Transverse colon (tissue), 4 donors: ENCODE measurements at regions not wholly inside any gene's neighbourhood (a gene's known extent, or its start where the extent isn't known, plus 50 kb on each side); places are given as distances from the start of the nearest gene placed in this dataset.

Experiments used
- DNase-seq: peaks from one replicate; pipeline ENCODE4 v3.0.0-alpha.2; 2019
- H3K27ac ChIP-seq, 4 donors: fragments of 200-600 bp; sonication (generic); 2 replicates each; pipeline ENCODE4 v1.5.1; 2016 to 2018; ENCODE audit warnings: inconsistent platforms in 4 of 4
- H3K27me3 ChIP-seq: fragments of 200-600 bp; sonication (generic); 2 replicates; pipeline ENCODE4 v1.5.1; 2017; ENCODE audit warnings: inconsistent platforms
- H3K36me3 ChIP-seq, 4 donors: fragments of 200-600 bp; sonication (generic); 2 replicates each; pipeline ENCODE4 v1.5.1; 2017 to 2019; ENCODE audit warnings: inconsistent platforms in 4 of 4
- H3K4me1 ChIP-seq, 4 donors: fragments of 200-600 bp; sonication (generic); 2 replicates each; pipeline ENCODE4 v1.5.1; 2017 to 2020; ENCODE audit warnings: inconsistent platforms in 4 of 4
- H3K4me3 ChIP-seq, 4 donors: fragments of 200-600 bp; sonication (generic); 1 replicate in 1 of 4; 2 replicates in 3 of 4; pipeline versions ENCODE4 v1.5.1 to v1.6.1; 2017 to 2019; ENCODE audit warnings: inconsistent platforms in 4 of 4
- H3K9me3 ChIP-seq, 2 donors: fragments of 200-600 bp; sonication (generic); 2 replicates each; pipeline ENCODE4 v1.5.1; 2017 to 2019; ENCODE audit warnings: inconsistent platforms in 2 of 2
- EP300 ChIP-seq: sonication (generic); formaldehyde crosslinking; IDR thresholded peaks from one replicate; pipeline ENCODE4 v1.6.1; 2017; ENCODE audit warnings: antibody characterized with exemption, low read depth
- POLR2A ChIP-seq: fragments of 450-650 bp; IDR thresholded peaks from one replicate; pipeline ENCODE4 v1.6.1; 2016; ENCODE audit warnings: antibody characterized with exemption, mild to moderate bottlenecking, moderate library complexity
- POLR2AphosphoS5 ChIP-seq, 3 donors: sonication (generic); formaldehyde crosslinking; IDR thresholded peaks; one replicate each; pipeline ENCODE4 v1.6.1; 2016; ENCODE audit warnings: antibody characterized with exemption in 3 of 3
- WGBS, 2 donors: methylation state at CpG; one replicate each; pipeline ENCODE4 v1.1.5; 2018; ENCODE audit warnings: low coverage in 1 of 2; 5-methylcytosine and 5-hydroxymethylcytosine counted together
- in situ Hi-C, 4 donors: fragments of 200-750 bp; cut with MboI; loops; one replicate each; pipeline versions ENCODE4 v1.15.0 to v1.15.1; 2017; ENCODE audit warnings: low sequenced_read_pairs in 3 of 4, low pct_ligation_motif_present in 1 of 4, low pct_unique_long_range_greater_than_20kb in 1 of 4
- intact Hi-C: fragments of 100-400 bp; cut with DNase I; formaldehyde crosslinking; loops from one replicate; pipeline ENCODE4 v1.15.1; 2023; ENCODE audit warnings: low total_unique reads
- TF ChIP-seq, protein P1 (sequence below), 5 experiments: fragments of 200-600 bp in 3 of 5; fragments of 450-650 bp in 2 of 5; sonication (generic) in 3 of 5; IDR thresholded peaks; 1 replicate in 2 of 5; 2 replicates in 3 of 5; pipeline ENCODE4 v1.5.1; 2016 to 2017; ENCODE audit warnings: antibody characterized with exemption in 5 of 5, inconsistent platforms in 3 of 5, mild to moderate bottlenecking in 2 of 5, moderate library complexity in 1 of 5

DNA sequence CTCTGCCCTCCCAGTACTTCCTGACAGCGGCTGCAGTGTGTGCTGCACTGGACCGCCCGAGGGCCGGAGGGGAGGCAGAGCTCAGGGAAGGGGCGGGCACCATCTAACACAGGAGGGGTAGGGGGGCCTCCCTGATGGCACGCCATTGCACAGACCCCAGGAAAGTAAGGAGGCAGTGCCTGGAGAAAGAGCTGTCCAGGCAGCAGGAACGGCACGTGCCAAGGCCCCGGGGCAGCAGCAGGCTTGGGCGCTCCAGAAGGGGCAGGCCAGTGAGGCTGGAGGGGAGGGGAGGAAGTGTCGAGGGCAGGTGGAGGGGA, 110.7 kb downstream of the CRYAA start:
- in situ Hi-C loops (no loop called here), intact Hi-C loops (no loop called here)
- H3K9me3 ChIP-seq = no peaks in the 10 kb centered on the region
- H3K4me3 ChIP-seq = no peak overlapping the region
- no peak overlapping the region for H3K27ac ChIP-seq
- H3K27me3 ChIP-seq = peaks cover 11% of the 10 kb centered on the region
- WGBS, 2 donors = 90 to 92% methylated on average over 2 to 6 of the region's 11 CpGs
- no peaks in the 10 kb centered on the region for H3K36me3 ChIP-seq
- H3K4me1 ChIP-seq = peaks cover 3 to 12% (median 9%) of the 10 kb centered on the region in 4 donors
- DNase-seq = no peak
- TF ChIP-seq POLR2A = no peak
- TF ChIP-seq, protein P1, sequence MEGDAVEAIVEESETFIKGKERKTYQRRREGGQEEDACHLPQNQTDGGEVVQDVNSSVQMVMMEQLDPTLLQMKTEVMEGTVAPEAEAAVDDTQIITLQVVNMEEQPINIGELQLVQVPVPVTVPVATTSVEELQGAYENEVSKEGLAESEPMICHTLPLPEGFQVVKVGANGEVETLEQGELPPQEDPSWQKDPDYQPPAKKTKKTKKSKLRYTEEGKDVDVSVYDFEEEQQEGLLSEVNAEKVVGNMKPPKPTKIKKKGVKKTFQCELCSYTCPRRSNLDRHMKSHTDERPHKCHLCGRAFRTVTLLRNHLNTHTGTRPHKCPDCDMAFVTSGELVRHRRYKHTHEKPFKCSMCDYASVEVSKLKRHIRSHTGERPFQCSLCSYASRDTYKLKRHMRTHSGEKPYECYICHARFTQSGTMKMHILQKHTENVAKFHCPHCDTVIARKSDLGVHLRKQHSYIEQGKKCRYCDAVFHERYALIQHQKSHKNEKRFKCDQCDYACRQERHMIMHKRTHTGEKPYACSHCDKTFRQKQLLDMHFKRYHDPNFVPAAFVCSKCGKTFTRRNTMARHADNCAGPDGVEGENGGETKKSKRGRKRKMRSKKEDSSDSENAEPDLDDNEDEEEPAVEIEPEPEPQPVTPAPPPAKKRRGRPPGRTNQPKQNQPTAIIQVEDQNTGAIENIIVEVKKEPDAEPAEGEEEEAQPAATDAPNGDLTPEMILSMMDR (IDR thresholded peaks at IDR 0.05) = no peak
- TF ChIP-seq POLR2AphosphoS5 (IDR thresholded peaks at IDR 0.05) = no peak
- TF ChIP-seq EP300 = no peak

DNA sequence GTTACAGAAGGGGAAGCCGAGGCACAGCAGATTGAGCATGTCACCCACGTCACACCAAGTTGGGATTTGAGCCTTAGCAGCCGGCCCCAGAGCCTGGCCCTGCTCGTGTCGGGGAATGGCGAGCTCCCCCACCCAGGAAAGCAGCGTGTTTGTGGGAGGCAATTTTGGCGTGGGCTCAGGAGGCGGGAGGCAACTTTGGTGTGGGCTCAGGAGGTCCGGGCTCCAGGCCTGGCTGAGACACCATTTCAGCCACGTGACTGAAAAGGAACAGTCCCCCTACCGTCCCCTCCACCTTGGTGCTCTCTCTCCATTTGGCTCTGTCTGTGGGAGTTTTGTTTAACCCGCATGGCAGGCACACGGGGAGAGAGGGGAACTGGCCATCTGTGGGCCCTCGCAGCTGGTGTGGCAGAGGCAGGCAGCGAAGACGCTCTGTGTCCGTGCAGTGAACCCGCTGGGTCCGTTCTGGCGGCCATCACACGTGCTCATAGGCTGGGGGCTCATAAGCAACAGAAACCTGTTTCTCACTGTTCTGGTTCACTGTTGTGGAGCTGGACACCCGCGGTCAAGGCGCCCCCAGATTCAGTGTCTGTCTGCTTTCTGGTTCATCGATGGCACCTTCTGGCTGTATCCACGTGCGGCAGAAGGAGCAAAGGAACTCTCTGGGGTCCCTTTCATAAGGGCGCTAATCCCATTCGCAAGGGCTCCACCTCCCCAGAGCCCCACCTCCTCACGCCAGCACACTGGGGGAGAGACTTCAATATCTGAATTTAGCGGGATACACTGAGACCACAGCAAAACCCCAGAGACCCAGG, 110.2 kb downstream of the CRYAA start:
- peaks cover 16% of the 10 kb centered on the region for H3K27me3 ChIP-seq
- H3K27ac ChIP-seq = no peak overlapping the region
- H3K36me3 ChIP-seq = no peaks in the 10 kb centered on the region
- H3K4me1 ChIP-seq = peaks cover 3 to 12% (median 9%) of the 10 kb centered on the region in 4 donors
- 77 to 84% methylated on average over 6 to 32 of the region's 32 CpGs for WGBS, 2 donors
- TF ChIP-seq POLR2AphosphoS5 (IDR thresholded peaks at IDR 0.05) = no peak
- no peak for TF ChIP-seq POLR2A
- TF ChIP-seq, protein P1 (IDR thresholded peaks at IDR 0.05) = no peak
- no peak for TF ChIP-seq EP300
- no peaks in the 10 kb centered on the region for H3K9me3 ChIP-seq
- in situ Hi-C loops (no loop called here), intact Hi-C loops (no loop called here)
- DNase-seq = no peak
- no peak overlapping the region for H3K4me3 ChIP-seq

GRCh38 chr21:43278359-43278758, 109.6 kb downstream of the CRYAA start:
- no peak for DNase-seq
- Histone ChIP-seq H3K36me3 (no peaks in the 10 kb centered on the region), H3K27me3 (peaks cover 22% of the 10 kb centered on the region), H3K9me3 (no peaks in the 10 kb centered on the region), H3K4me1 (peaks cover 3 to 12% (median 9%) of the 10 kb centered on the region in 4 donors), H3K4me3 (no peak overlapping the region), H3K27ac (no peak overlapping the region)
- intact Hi-C loops (no loop called here), in situ Hi-C loops (no loop called here)
- 43% methylated on average over 7 of the region's 12 CpGs; no CpG with 5 or more reads in 1 of the 2 donors for WGBS, 2 donors
- no peak for TF ChIP-seq POLR2A

- H3K36me3 ChIP-seq = no peaks in the 10 kb centered on the region
- in situ Hi-C loops = no loop called here
- H3K4me1 ChIP-seq = peaks cover 3 to 12% (median 9%) of the 10 kb centered on the region in 4 donors
- peaks cover 26% of the 10 kb centered on the region for H3K27me3 ChIP-seq
- intact Hi-C loops = no loop called here
- DNase-seq = no peak
- H3K4me3 ChIP-seq = no peak overlapping the region
- H3K9me3 ChIP-seq = no peaks in the 10 kb centered on the region
- TF ChIP-seq EP300 (no peak), POLR2A (no peak), POLR2AphosphoS5 (IDR thresholded peaks at IDR 0.05) (peak in 1 of 3 donors; percentile 10)
- TF ChIP-seq, protein P1 (IDR thresholded peaks at IDR 0.05) = no peak
- no peak overlapping the region for H3K27ac ChIP-seq
- WGBS, 2 donors = 52% methylated on average over 29 of the region's 30 CpGs; no CpG with 5 or more reads in 1 of the 2 donors
Observed at GRCh38 chr21:43277481-43278351, 108.9 kb downstream of the CRYAA start.
